Stimulated activated naive CD8-positive, alpha-beta T cell treated with anti-CD3 and anti-CD28 coated beads, Interleukin-15, Interleukin-2, amounts not matched to agents 100 ng/mL and 50 ng/mL, for 24 hours (primary cell): ENCODE measurements at regions not wholly inside any gene's neighbourhood (a gene's known extent, or its start where the extent isn't known, plus 50 kb on each side); places are given as distances from the start of the nearest gene placed in this dataset.
A peak's percentile ranks its signal among the peaks of the same experiment; 100 is the strongest.

Source experiments
- H3K27ac Mint-ChIP-seq: one replicate; pipeline ENCODE4 v1.8.0; 2021; ENCODE audit warnings: mild to moderate bottlenecking, mixed read lengths
- H3K27me3 Mint-ChIP-seq: one replicate; pipeline ENCODE4 v1.8.0; 2021; ENCODE audit warnings: mixed read lengths
- H3K36me3 Mint-ChIP-seq: one replicate; pipeline ENCODE4 v1.8.0; 2021; ENCODE audit warnings: low read depth, mixed read lengths
- H3K4me1 Mint-ChIP-seq: one replicate; pipeline ENCODE4 v1.8.0; 2021; ENCODE audit warnings: low read depth, mixed read lengths
- H3K4me3 Mint-ChIP-seq: one replicate; pipeline ENCODE4 v1.8.0; 2021; ENCODE audit warnings: mild to moderate bottlenecking, mixed read lengths
- H3K9me3 Mint-ChIP-seq: one replicate; pipeline ENCODE4 v1.8.0; 2021; ENCODE audit warnings: mixed read lengths

DNA sequence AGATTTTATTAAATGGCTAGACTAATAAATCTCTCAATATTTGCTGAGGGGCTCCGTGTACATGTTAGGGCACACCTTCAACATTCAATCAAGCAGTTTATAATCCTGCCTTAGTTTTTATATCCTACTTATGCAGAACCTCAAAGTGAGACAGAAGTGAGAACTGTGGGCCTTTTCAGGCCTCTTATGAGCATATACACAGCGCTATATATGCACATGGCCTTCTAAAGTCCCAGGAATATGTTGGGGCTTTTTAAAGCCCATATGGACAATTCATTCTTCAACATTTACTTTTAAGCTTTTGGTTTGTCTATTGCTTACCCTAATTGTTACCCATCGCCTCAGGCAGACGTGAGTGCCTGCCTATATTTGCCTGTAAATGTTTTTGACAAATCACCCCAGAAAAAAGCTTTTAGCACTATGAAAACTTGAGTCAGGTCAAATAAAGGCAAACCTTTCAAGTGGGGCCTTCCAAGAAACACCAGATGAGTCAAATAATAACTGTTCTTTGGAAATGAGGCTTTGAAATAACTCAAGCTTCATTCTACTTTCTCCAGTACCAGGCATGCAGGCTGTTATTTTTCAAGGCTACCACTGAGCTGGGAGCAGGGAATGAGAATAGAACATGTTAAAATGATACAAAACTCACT lies 58.2 kb downstream of the ESM1 start:
- Mint-ChIP-seq H3K4me1 (peaks cover 6% of the 10 kb centered on the region), H3K27ac (no peak overlapping the region), H3K9me3 (peaks cover 30% of the 10 kb centered on the region), H3K27me3 (peaks cover 7% of the 10 kb centered on the region), H3K36me3 (peaks cover 16% of the 10 kb centered on the region), H3K4me3 (no peak overlapping the region)

- Mint-ChIP-seq H3K4me1 (peaks cover 6% of the 10 kb centered on the region), H3K27me3 (peaks cover 28% of the 10 kb centered on the region), H3K9me3 (peaks cover 30% of the 10 kb centered on the region), H3K27ac (no peak overlapping the region), H3K36me3 (peaks cover 16% of the 10 kb centered on the region), H3K4me3 (no peak overlapping the region)
Measured at GRCh38 chr5:54924487-54924886, 60.9 kb downstream of the ESM1 start.

DNA sequence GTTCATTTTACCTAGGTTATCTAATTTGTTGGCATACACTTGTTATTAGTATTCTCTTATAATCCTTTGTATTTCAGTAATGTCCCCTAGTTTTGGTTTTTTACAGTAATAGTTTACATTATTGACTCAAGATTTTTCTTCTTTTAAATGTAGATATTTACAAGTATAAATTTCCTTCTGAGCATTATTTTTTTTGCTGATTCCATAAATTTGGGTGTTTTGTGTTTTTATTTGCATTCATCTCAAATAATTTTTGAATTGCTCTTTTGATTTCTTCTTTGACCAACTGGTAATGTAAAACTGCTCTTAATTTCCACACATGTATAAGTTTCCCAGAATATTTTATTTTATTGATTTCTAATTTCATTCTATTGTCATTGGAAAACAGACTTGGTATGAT lies 68.1 kb downstream of the ESM1 start:
- Mint-ChIP-seq H3K4me1 (no peaks in the 10 kb centered on the region), H3K27me3 (peaks cover 43% of the 10 kb centered on the region), H3K4me3 (no peak overlapping the region), H3K27ac (no peak overlapping the region), H3K36me3 (no peaks in the 10 kb centered on the region), H3K9me3 (no peaks in the 10 kb centered on the region)

GRCh38 chr5:54915466-54916027 lies 69.8 kb downstream of the ESM1 start:
- Mint-ChIP-seq H3K27ac (no peak overlapping the region), H3K27me3 (peaks cover 27% of the 10 kb centered on the region), H3K9me3 (no peaks in the 10 kb centered on the region)

GRCh38 chr5:54912021-54912420 lies 73.4 kb downstream of the ESM1 start:
- Mint-ChIP-seq H3K4me3 (no peak overlapping the region), H3K36me3 (no peaks in the 10 kb centered on the region), H3K9me3 (no peaks in the 10 kb centered on the region), H3K27ac (no peak overlapping the region), H3K4me1 (no peaks in the 10 kb centered on the region), H3K27me3 (peaks cover 30% of the 10 kb centered on the region)

More at GRCh38 chr5:54915466-54916027, 69.8 kb downstream of the ESM1 start:
- H3K4me1 Mint-ChIP-seq: no peaks in the 10 kb centered on the region
- no peaks in the 10 kb centered on the region for H3K36me3 Mint-ChIP-seq
- H3K4me3 Mint-ChIP-seq: no peak overlapping the region

- H3K27ac Mint-ChIP-seq: no peak overlapping the region
- no peaks in the 10 kb centered on the region for H3K36me3 Mint-ChIP-seq
- H3K27me3 Mint-ChIP-seq: peaks cover 29% of the 10 kb centered on the region
- H3K4me1 Mint-ChIP-seq: no peaks in the 10 kb centered on the region
- no peaks in the 10 kb centered on the region for H3K9me3 Mint-ChIP-seq
- no peak overlapping the region for H3K4me3 Mint-ChIP-seq
Measured at GRCh38 chr5:54909911-54910870, 75.2 kb downstream of the ESM1 start.

DNA sequence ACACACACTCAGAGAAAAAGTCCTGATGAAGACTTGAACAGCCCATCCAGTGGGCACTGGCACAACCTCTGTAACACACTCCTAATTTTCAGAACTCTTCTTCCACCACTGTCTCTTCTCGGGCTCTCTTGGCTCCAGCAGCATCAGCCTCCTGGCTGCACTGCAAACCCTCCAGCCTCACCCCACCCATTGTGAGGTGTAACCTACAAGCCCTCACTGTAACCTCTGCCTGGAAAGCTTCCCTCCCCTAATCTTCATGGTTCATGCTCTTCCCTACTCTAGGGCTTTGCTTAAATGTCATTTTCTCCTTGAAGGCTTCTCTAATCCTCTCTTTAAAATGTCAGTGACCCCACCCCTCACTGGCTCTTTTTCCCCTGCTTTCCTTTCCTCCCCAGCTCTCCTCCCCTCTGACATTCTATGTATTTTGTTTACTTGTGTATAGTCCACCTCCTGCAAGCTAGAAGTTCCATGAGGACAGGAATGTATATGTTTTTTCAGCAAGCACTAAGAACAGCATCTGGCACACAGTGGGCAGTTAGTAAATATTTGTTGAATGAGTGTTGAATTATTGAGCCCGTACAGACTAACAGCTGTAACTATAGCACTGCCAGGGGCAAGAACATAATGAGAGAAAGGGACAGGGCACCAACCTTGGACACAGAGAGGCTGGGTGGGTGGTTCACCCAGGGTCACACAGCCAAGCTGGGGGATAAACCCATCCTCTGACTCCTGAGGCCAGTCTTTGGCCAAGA lies 76.4 kb downstream of the ESM1 start:
- Mint-ChIP-seq H3K4me1 (no peaks in the 10 kb centered on the region), H3K4me3 (no peak overlapping the region), H3K9me3 (no peaks in the 10 kb centered on the region), H3K36me3 (no peaks in the 10 kb centered on the region), H3K27ac (no peak overlapping the region), H3K27me3 (peaks cover 36% of the 10 kb centered on the region)

DNA sequence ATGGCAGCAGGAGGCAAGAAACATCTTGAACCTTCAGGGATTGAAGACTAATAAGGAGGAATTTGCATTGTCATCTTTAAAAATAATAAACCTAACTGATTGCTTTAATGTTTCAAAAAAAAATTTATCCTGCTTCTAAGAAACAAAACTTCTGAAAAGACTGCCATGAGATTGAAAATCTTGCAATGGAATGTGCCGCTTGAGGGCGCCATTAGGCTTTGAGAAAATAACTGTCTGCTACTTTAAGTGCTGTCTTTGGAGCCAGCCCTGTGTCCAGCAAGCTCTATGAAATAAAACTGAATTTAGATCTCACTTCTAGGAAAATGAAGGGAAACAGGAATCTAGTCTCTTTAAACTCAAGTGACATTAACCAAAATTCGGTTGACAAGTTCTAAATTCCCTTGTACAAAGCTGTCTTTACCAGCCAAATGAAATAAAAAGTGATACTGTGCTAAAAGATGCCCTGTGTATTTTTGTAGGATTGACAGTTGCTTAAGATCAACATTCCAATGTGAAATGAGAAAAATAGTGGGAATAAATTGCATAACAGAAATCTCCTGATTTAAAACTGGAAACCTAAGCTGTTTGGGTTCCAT lies 79.4 kb downstream of the ESM1 start:
- no peaks in the 10 kb centered on the region for H3K36me3 Mint-ChIP-seq
- H3K27ac Mint-ChIP-seq: no peak overlapping the region
- H3K9me3 Mint-ChIP-seq: no peaks in the 10 kb centered on the region
- peaks cover 20% of the 10 kb centered on the region for H3K4me1 Mint-ChIP-seq
- peaks cover 51% of the 10 kb centered on the region for H3K27me3 Mint-ChIP-seq
- H3K4me3 Mint-ChIP-seq: no peak overlapping the region

DNA sequence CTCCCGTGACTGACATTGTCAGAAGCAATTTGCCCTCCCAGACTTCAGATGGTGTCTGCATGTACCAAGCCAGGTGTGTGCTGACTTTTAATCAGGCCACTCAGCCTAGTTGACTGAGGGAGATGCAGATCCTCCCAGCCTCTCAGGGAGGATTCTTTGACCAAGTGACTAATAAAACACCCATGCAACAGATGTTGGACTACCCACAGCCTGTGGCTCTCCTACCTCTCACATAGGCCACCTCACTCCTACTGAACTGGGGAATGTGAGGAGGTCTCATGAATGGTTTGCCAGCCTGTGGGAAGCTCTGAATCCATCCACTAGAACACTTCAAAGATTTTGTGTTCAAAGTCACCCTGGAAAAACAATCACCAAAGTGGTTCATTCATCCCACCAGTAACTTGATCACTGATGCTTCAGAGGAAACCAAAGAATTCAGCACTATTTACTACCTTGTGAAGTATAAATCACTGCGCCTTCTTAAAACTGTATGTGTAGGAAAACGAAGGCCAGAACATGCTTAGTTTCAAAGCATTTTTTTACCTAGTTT lies 80.1 kb downstream of the ESM1 start:
- H3K4me3 Mint-ChIP-seq: no peak overlapping the region
- H3K27me3 Mint-ChIP-seq: peaks cover 54% of the 10 kb centered on the region
- H3K9me3 Mint-ChIP-seq: no peaks in the 10 kb centered on the region
- no peaks in the 10 kb centered on the region for H3K36me3 Mint-ChIP-seq
- peaks cover 20% of the 10 kb centered on the region for H3K4me1 Mint-ChIP-seq
- H3K27ac Mint-ChIP-seq: no peak overlapping the region

GRCh38 chr5:54904425-54904824 lies 81.0 kb downstream of the ESM1 start:
- Mint-ChIP-seq H3K4me1 (peaks cover 20% of the 10 kb centered on the region), H3K4me3 (no peak overlapping the region), H3K36me3 (no peaks in the 10 kb centered on the region), H3K9me3 (no peaks in the 10 kb centered on the region), H3K27ac (no peak overlapping the region), H3K27me3 (peaks cover 58% of the 10 kb centered on the region)

DNA sequence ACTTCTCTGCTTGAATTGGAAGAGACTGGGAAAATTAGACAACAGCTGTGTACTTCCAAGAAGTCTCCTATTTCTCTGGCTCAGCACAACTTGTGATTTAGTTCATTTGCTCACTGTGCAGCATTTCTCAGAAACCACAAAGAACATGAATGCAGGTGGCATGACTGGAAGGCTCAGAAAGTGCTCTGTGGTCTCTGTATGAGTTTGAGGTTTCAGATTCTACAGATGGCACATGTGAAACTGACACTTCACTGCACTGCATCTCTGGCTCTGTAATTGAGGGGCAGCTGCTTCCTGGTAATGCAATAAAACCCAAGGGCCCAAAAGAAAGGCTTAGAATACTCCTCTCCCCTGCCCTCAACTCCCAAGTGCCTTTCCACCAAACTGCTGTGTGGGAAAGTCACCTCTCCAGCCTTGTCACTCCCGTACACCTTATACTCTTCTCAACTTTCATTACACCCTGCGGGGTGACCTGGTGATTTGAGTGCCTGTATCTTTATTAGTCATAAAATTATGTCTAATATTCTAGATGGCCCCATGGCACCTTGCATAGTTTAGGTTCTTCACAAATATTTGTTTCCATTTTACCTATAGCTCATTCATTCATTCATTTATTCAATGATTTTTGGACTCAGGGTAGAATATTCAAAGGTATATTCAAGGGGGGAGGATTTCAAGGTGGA lies 82.5 kb downstream of the ESM1 start:
- Mint-ChIP-seq H3K9me3 (no peaks in the 10 kb centered on the region), H3K36me3 (no peaks in the 10 kb centered on the region), H3K4me3 (peak overlapping the region; percentile 49), H3K4me1 (peaks cover 20% of the 10 kb centered on the region), H3K27ac (peak overlapping the region; percentile 84), H3K27me3 (peaks cover 64% of the 10 kb centered on the region)

- Mint-ChIP-seq H3K36me3 (no peaks in the 10 kb centered on the region), H3K9me3 (no peaks in the 10 kb centered on the region), H3K4me3 (no peak overlapping the region), H3K27me3 (peaks cover 64% of the 10 kb centered on the region), H3K4me1 (peaks cover 20% of the 10 kb centered on the region), H3K27ac (no peak overlapping the region)
Measured at GRCh38 chr5:54900984-54901725, 84.2 kb downstream of the ESM1 start.

DNA sequence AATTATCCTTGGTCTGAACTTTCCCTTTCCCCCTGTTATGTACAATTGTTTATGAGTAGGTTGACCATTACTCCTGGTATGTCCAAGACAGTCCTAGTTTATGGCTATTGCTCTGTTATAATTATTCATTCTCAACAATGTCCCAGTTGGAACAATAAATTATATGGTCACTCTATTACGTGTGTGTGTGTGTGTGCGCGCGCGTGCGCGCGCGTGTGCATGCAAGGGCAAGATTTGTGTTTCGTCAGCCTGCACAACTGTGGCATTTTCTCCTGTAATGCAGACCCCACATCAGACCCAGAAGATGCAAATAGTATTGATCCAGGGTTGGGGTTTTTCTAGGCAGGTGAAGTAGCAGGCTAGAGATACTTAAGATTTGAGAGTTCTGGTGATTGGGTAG lies 88.4 kb downstream of the ESM1 start:
- Mint-ChIP-seq H3K4me3 (no peak overlapping the region), H3K9me3 (no peaks in the 10 kb centered on the region), H3K4me1 (peaks cover 12% of the 10 kb centered on the region), H3K36me3 (no peaks in the 10 kb centered on the region), H3K27ac (no peak overlapping the region), H3K27me3 (peaks cover 68% of the 10 kb centered on the region)
